Panc1 (cell line): ENCODE measurements at regions not wholly inside any gene's neighbourhood (a gene's known extent, or its start where the extent isn't known, plus 50 kb on each side); places are given as distances from the start of the nearest gene placed in this dataset.
"Not testable (repeated sequence)": the region's sequence is repeated elsewhere in the genome, so short reads cannot be mapped to it uniquely, and the experiment has no call there.

Experiments used
- ATAC-seq: fragments of 200-7000 bp; cut with Tn5 transposase; 2 replicates; pipeline ENCODE4 v1.9.1; 2020; ENCODE audit warnings: mild to moderate bottlenecking, moderate library complexity
- BruUV-seq: library from RNA; stranded (reverse); fragments of 400-500 nt; replicated peaks from 2 replicates; lab custom pipeline; 2021; lab: Mats Ljungman, UMichigan
- CTCF ChIA-PET: fragments of 300-600 bp; sonication (Branson Sonifier 250); formaldehyde crosslinking; loops from one replicate; lab custom pipeline; 2022; ENCODE audit warnings: antibody characterized with exemption; lab: Charles Lee
- POLR2A ChIA-PET: fragments of 300-600 bp; sonication (Branson Sonifier 250); formaldehyde crosslinking; loops from one replicate; lab custom pipeline; 2022; ENCODE audit warnings: antibody characterized with exemption; lab: Charles Lee
- DNase-seq: peaks from one replicate; pipeline ENCODE4 v3.0.0-alpha.2; 2010; ENCODE audit warnings: low read depth, low spot score
- H3K27ac ChIP-seq: 2 replicates; pipeline ENCODE4 v1.5.1; 2011; ENCODE audit warnings: mild to moderate bottlenecking, low read length, inconsistent platforms
- H3K27me3 ChIP-seq: fragments of 200-500 bp; sonication (Bioruptor generic); 2 replicates; pipeline ENCODE4 v1.6.0; 2014; ENCODE audit warnings: low read length, inconsistent platforms; ENCODE audit not compliant: control insufficient read depth, insufficient read depth
- H3K36me3 ChIP-seq: fragments of 200-500 bp; sonication (Bioruptor generic); 2 replicates; pipeline ENCODE4 v1.5.1; 2014; ENCODE audit warnings: inconsistent platforms, mild to moderate bottlenecking, low read length, moderate library complexity; ENCODE audit not compliant: control insufficient read depth, insufficient read depth
- H3K4me1 ChIP-seq: 2 replicates; pipeline ENCODE4 v1.5.1; 2011; ENCODE audit warnings: inconsistent platforms, mild to moderate bottlenecking, low read length, moderate library complexity; ENCODE audit not compliant: control insufficient read depth, insufficient read depth
- H3K4me3 ChIP-seq, 2 experiments: 2 replicates each; pipeline ENCODE4 v1.5.1; 2011 to 2012; ENCODE audit warnings: low read depth in 2 of 2, low read length in 2 of 2, mild to moderate bottlenecking in 2 of 2, inconsistent platforms in 1 of 2, moderate library complexity in 1 of 2
- H3K9me3 ChIP-seq: fragments of 200-500 bp; sonication (Bioruptor generic); 2 replicates; pipeline ENCODE4 v1.5.1; 2014; ENCODE audit warnings: low read depth, mild to moderate bottlenecking, inconsistent platforms, low read length, moderate library complexity; ENCODE audit not compliant: control insufficient read depth, insufficient read depth
- POLR2AphosphoS5 ChIP-seq: IDR thresholded peaks from 2 replicates; pipeline ENCODE4 v1.6.1; 2012; ENCODE audit warnings: mild to moderate bottlenecking, low read depth, low read length, moderate library complexity
- SIN3A ChIP-seq: IDR thresholded peaks from 2 replicates; pipeline ENCODE4 v1.6.1; 2012; ENCODE audit warnings: low read depth, mild to moderate bottlenecking, low read length, moderate library complexity, borderline replicate concordance; ENCODE audit not compliant: insufficient read depth
- TCF7L2 ChIP-seq: IDR thresholded peaks from 2 replicates; pipeline ENCODE4 v1.6.1; 2011; ENCODE audit warnings: mild to moderate bottlenecking, low read depth, low read length, inconsistent platforms
- in situ Hi-C: cut with HindIII; loops from 2 replicates; pipeline ENCODE4 v1.10.0; 2016; ENCODE audit warnings: low sequenced_read_pairs, low pct_unique_long_range_greater_than_20kb
- intact Hi-C: fragments of 100-400 bp; cut with micrococcal nuclease; formaldehyde crosslinking; loops from one replicate; pipeline ENCODE4 v1.10.0; 2022; ENCODE audit not compliant: unreplicated experiment

DNA sequence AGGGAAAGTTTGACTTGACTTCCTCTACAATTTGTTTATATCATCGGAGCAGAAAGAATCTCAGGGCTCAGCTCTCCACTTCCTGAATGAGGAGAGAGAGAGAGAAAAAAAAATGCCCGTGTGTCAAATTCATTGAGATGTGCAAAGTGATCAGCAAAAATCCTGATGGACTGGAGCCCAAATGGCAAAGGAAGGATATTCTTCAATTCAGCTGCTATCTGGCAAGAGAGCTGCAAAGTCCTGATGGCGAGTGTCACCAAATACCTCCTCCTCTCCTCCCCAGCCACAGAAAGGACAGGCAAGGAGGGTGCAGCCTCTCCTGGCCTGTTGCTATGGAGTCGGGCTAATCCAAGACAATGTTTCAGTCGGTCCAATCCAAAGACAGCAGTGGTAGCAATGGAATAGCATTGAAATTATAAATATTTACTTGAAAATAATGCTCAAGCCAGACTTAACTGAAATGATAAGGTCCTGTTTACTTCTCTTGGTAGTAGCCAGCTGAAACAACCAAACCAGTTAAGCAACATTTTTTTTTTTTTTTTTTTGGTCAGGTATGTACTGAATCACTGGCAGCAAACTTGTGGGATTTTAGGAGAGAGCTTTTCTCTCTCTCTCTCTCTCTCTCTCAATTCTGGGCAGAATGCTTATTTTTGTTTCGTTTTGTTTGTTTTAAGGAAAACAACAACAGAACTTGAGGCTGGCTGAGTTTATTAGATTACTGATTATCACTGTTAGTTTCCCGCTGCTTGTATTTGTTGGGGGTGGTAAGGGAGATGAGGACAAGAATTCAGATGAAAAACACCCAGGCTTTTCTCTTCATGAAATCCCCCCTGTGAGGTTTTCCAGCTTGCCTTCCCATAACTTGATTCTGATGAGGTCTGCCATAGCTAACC lies 204.2 kb downstream of the BCAS1 start:
- ChIA-PET CTCF (interaction anchor here (0.5 kb wide), 1 partner anchor 74 kb away, joined by 3 read pairs; no protein-coding TSS in a partner anchor), POLR2A (interaction anchor here (0.6 to 2.0 kb wide), 7 partner anchors 13 to 243 kb away, joined by 3 to 9 read pairs (median 4); no protein-coding TSS in a partner anchor)
- Histone ChIP-seq H3K27me3 (no peaks in the 10 kb centered on the region), H3K36me3 (no peaks in the 10 kb centered on the region), H3K4me1 (peaks cover 72% of the 10 kb centered on the region), H3K27ac (peak overlapping the region; percentile 98), H3K9me3 (no peaks in the 10 kb centered on the region), H3K4me3 (peak overlapping the region in 1 of 2 experiments; percentile 32; a peak in 2 of 4 replicates)
- BruUV-seq, result no TSS peak
- in situ Hi-C loops, result no loop called here
- ATAC-seq (peak; percentile 77), DNase-seq (no peak)
- TF ChIP-seq SIN3A (no peak), POLR2AphosphoS5 (peak; percentile 46; the same call in 1 of the 2 replicates)
- intact Hi-C loops, result loop anchor here (5.0 kb wide), 2 partner anchors 39 to 79 kb away; no protein-coding TSS in a partner anchor

DNA sequence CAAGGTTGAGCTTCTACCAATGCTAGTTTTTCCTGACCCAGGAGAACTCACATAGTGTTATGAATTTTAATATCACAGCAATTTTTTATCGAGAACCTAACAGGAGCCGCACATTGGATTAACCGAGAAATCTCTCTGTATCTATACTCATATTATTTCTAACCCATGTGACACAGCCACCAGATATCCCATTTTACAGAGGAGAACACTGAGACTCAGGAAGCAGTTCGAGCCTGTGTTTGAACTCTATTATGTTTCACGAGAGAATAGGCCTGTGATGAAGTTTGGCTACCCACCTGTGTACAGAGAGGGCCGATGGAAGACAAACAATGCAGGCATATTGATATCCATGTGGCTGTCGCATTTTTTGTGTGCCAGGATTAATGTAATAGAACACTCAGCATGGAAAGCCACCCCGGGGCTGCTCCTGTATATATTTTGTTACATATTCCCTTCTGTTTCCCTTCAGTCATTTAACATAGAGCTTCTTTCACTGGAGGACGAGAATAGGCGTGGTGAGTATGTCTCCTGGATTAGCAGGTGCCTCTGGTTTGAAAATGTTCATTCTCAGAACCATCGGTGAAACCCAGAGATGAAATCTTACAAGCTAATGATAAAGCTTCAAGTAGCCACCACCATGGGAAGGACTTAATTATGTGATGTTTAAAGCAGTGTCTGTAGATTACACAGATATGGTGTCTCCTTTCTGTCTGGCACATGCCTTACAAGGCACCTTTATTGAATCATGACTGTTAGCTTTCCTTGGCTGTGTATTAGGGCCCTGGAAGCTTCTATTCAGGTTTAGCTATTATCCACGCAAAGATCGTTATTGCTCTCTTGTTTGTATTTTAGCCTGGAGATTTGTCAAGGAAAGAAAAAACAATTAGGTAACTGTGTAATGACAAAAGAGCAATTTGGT lies 205.4 kb downstream of the BCAS1 start:
- DNase-seq, H3K36me3 ChIP-seq, ATAC-seq, H3K9me3 ChIP-seq, H3K27me3 ChIP-seq, in situ Hi-C loops: not testable (repeated sequence)
- Histone ChIP-seq H3K4me3 (peak overlapping the region; percentile 7 to 21; a peak in 1 of 4 replicates), H3K27ac (peak overlapping the region; percentile 98), H3K4me1 (peaks cover 61% of the 10 kb centered on the region)
- ChIA-PET CTCF (interaction anchor here (0.5 kb wide), 1 partner anchor 47 kb away, joined by 3 read pairs; no protein-coding TSS in a partner anchor), POLR2A (interaction anchor here (0.5 to 2.0 kb wide), 10 partner anchors 34 to 241 kb away, joined by 3 to 9 read pairs (median 4); no protein-coding TSS in a partner anchor)
- TSS peak; percentile 86 for BruUV-seq
- intact Hi-C loops, result loop anchor here (5.0 kb wide), 2 partner anchors 38 to 78 kb away; no protein-coding TSS in a partner anchor

DNA sequence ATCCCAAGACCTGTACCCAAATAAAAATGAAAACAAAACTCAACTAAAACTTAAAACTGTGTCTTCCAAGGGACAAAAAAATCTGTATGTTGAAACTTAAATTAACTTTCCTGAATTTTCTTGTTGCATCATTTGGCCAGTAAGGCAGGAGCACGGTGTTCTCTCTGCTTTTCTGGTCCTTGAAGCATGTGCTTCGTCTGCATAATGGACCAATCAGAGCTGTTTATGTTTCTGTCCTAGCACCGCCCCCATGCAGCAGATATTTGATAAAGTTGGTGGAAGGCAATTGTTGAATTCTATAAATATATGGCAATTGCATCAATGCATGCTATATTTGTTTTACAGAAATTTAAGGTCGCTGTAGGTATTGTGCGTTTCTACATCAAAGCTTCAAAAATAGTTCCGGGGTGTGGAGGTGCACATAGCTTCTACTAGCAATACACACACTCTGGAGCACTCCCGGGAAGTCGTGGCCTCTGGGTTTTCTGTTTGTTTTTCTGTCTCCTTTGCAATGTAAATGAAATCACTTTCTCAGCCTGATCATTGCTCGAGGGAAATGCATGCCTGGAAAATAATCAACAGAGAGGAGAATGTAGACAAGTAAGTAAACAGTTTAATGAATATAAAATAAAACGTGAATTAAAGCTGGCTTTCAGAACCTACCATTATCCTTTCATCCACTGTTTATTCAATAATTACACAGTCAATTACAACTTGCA lies 206.3 kb downstream of the BCAS1 start:
- peak; percentile 46; the same call in 1 of the 2 replicates for ATAC-seq
- TF ChIP-seq TCF7L2, result peak; percentile 82
- H3K27me3 ChIP-seq, H3K9me3 ChIP-seq, DNase-seq, BruUV-seq, H3K36me3 ChIP-seq, intact Hi-C loops, in situ Hi-C loops, POLR2A ChIA-PET: not testable (repeated sequence)
- Histone ChIP-seq H3K27ac (peak overlapping the region; percentile 98), H3K4me1 (peaks cover 51% of the 10 kb centered on the region), H3K4me3 (peak overlapping the region; percentile 7 to 21; a peak in 2 of 4 replicates)
- CTCF ChIA-PET, result interaction anchor here (0.5 kb wide), 1 partner anchor 48 kb away, joined by 3 read pairs; no protein-coding TSS in a partner anchor

DNA sequence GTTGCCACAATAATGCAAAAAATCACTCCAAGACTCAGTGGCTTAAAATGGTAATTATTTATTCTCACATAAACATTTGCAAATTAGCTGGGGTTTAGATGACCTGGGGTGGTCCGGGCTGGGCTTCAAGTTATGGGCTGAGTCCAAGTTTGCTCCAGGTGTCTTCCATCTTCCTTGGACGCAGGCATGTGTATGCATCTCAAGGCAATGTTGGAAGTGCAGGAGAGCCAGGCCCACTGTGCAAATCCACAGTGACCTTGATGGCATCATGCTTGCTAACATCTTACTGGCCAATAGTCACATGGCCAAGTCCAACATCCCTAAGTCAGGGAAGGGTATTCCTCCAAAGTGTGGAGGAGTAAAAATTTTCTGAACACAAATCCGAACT lies 206.9 kb downstream of the BCAS1 start:
- ATAC-seq, H3K36me3 ChIP-seq, in situ Hi-C loops, POLR2A ChIA-PET, BruUV-seq, DNase-seq, intact Hi-C loops, H3K27me3 ChIP-seq, H3K9me3 ChIP-seq, H3K4me3 ChIP-seq: not testable (repeated sequence)
- CTCF ChIA-PET, result interaction anchor here (0.7 kb wide), 1 partner anchor 184 kb away, joined by 4 read pairs; no protein-coding TSS in a partner anchor
- Histone ChIP-seq H3K4me1 (peaks cover 51% of the 10 kb centered on the region), H3K27ac (peak overlapping the region; percentile 98)
